ENCODE measurements at regions not wholly inside any gene's neighbourhood (a gene's known extent, or its start where the extent isn't known, plus 50 kb on each side); places are given as distances from the start of the nearest gene placed in this dataset.
"Not testable (repeated sequence)": the region's sequence is repeated elsewhere in the genome, so short reads cannot be mapped to it uniquely, and the experiment has no call there.

DNA sequence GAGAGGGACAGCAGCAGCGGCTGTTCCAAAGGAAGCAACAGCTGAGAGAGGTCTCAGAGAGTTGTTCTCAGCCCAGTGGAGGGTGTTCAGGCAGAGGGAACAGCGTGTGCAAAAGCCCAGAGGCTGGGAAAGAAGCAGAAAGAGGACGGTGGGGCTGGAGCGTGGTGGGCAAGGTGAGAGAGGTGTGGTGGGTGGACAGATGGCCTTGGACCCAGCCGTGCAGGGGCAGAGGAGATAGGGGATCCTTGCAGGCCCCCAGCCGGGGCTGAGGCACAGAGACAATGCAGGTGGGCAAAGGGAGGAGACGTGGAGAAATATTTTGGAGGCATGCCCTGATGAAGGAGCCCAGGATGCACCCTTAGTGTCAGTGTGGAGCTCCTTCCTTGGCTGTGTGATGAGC, 58.4 kb upstream of the CLEC6A start:
- TF ChIP-seq, protein P1, sequence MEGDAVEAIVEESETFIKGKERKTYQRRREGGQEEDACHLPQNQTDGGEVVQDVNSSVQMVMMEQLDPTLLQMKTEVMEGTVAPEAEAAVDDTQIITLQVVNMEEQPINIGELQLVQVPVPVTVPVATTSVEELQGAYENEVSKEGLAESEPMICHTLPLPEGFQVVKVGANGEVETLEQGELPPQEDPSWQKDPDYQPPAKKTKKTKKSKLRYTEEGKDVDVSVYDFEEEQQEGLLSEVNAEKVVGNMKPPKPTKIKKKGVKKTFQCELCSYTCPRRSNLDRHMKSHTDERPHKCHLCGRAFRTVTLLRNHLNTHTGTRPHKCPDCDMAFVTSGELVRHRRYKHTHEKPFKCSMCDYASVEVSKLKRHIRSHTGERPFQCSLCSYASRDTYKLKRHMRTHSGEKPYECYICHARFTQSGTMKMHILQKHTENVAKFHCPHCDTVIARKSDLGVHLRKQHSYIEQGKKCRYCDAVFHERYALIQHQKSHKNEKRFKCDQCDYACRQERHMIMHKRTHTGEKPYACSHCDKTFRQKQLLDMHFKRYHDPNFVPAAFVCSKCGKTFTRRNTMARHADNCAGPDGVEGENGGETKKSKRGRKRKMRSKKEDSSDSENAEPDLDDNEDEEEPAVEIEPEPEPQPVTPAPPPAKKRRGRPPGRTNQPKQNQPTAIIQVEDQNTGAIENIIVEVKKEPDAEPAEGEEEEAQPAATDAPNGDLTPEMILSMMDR (IDR thresholded peaks at IDR 0.05; ENCODE audit: insufficient read depth, low read length, poor library complexity, severe bottlenecking), result not testable (repeated sequence)
- TF ChIP-seq EZH2phosphoT487 (conservative IDR thresholded peaks at IDR 0.05; ENCODE audit: low read length), result not testable (repeated sequence)
